Adrenal gland (tissue), 9 donors: ENCODE measurements at regions not wholly inside any gene's neighbourhood (a gene's known extent, or its start where the extent isn't known, plus 50 kb on each side); places are given as distances from the start of the nearest gene placed in this dataset.

Source experiments
- DNase-seq, 7 donors: peaks; one replicate each; pipeline ENCODE4 v3.0.0-alpha.2; 2019 to 2020
- H3K27ac ChIP-seq, 5 donors: fragments of 200-600 bp; sonication (generic) in 4 of 5; 1 replicate in 3 of 5; 2 replicates in 2 of 5; pipeline versions ENCODE4 v1.5.1 to v1.8.0; 2016 to 2020; ENCODE audit warnings: mild to moderate bottlenecking in 1 of 5
- H3K27me3 ChIP-seq: fragments of 200-600 bp; 2 replicates; pipeline ENCODE4 v1.8.0; 2021
- H3K36me3 ChIP-seq, 2 donors: fragments of 200-600 bp; replicated peaks in 1 of 2; 1 replicate in 1 of 2; 2 replicates in 1 of 2; pipeline versions ENCODE4 v1.5.1 to v1.8.0; 2018 to 2022
- H3K4me1 ChIP-seq, 2 donors: fragments of 200-600 bp; replicated peaks in 1 of 2; 1 replicate in 1 of 2; 2 replicates in 1 of 2; pipeline versions ENCODE4 v1.5.1 to v1.8.0; 2018 to 2021
- H3K4me3 ChIP-seq, 4 donors: fragments of 200-600 bp; sonication (generic) in 3 of 4; one replicate each; pipeline ENCODE4 v1.5.1; 2016 to 2018
- H3K9me3 ChIP-seq, 3 donors: fragments of 200-600 bp; sonication (generic) in 1 of 3; replicated peaks in 1 of 3; 1 replicate in 2 of 3; 2 replicates in 1 of 3; pipeline versions ENCODE4 v1.5.1 to v1.8.0; 2016 to 2021
- POLR2A ChIP-seq, 2 donors: fragments of 450-650 bp; IDR thresholded peaks; one replicate each; pipeline ENCODE4 v1.6.1; 2017; ENCODE audit warnings: antibody characterized with exemption in 2 of 2, mild to moderate bottlenecking in 2 of 2, moderate library complexity in 1 of 2
- WGBS, 4 donors: extraction: QIAGEN DNeasy Blood & Tissue Kit in 2 of 4; methylation state at CpG; one replicate each; pipeline versions ENCODE4 v1.1.5 to v1.1.7; 2013 to 2017; 5-methylcytosine and 5-hydroxymethylcytosine counted together
- intact Hi-C, 2 donors: fragments of 100-400 bp; cut with DNase I; formaldehyde crosslinking; loops; one replicate each; pipeline versions ENCODE4 v1.14.1 to v1.15.0; 2022 to 2023
- TF ChIP-seq, protein P1 (sequence below), 6 experiments: fragments of 450-650 bp in 4 of 6; fragments of 200-600 bp in 2 of 6; sonication (generic) in 1 of 6; IDR thresholded peaks; 1 replicate in 5 of 6; 2 replicates in 1 of 6; pipeline versions ENCODE4 v1.5.1 to v1.8.0; 2016 to 2021; ENCODE audit warnings: antibody characterized with exemption in 6 of 6, mild to moderate bottlenecking in 2 of 6, moderate library complexity in 1 of 6
- donor health status: healthy with polysubstance abuse.
- donor health status: Bipolar disorder and iron deficiency.
- donor health status: DM: yes; HTN: yes; CAD: no.
- donor health status: DM: no; HTN: no; CAD: no.
- donor health status: DM: no; HTN: no; CAD: no.

DNA sequence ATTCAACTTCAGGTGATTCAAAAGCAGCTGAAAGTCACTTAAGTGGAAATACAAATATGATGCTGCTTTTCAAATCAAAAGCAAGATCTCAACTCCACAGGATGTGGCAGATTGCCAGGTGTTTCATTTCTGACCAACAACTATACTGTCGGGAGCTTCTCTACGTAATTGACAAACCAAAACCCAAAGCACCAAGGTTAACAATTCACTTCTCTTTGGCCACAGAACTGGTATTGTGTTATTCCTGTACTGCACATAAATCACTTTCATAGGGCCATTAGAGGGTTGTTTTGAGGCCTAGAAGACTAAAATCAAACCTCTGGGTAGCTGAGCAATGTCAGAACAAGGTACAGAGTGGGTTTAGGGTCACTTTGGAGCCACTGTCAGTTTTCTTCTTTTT lies 169.7 kb downstream of the HAO1 start:
- 46 to 57% (median 52%) methylated on average over 2 of the region's 2 CpGs for WGBS, 4 donors
- intact Hi-C loops: no loop called here

GRCh38 chr20:7772371-7772770 lies 167.9 kb downstream of the HAO1 start:
- no peak for DNase-seq
- intact Hi-C loops: no loop called here
- TF ChIP-seq POLR2A (IDR thresholded peaks at IDR 0.05): no peak
- TF ChIP-seq, protein P1, sequence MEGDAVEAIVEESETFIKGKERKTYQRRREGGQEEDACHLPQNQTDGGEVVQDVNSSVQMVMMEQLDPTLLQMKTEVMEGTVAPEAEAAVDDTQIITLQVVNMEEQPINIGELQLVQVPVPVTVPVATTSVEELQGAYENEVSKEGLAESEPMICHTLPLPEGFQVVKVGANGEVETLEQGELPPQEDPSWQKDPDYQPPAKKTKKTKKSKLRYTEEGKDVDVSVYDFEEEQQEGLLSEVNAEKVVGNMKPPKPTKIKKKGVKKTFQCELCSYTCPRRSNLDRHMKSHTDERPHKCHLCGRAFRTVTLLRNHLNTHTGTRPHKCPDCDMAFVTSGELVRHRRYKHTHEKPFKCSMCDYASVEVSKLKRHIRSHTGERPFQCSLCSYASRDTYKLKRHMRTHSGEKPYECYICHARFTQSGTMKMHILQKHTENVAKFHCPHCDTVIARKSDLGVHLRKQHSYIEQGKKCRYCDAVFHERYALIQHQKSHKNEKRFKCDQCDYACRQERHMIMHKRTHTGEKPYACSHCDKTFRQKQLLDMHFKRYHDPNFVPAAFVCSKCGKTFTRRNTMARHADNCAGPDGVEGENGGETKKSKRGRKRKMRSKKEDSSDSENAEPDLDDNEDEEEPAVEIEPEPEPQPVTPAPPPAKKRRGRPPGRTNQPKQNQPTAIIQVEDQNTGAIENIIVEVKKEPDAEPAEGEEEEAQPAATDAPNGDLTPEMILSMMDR (IDR thresholded peaks at IDR 0.05): no peak
- Histone ChIP-seq H3K9me3 (no peaks in the 10 kb centered on the region), H3K27ac (no peak overlapping the region), H3K36me3 (no peaks in the 10 kb centered on the region), H3K4me1 (no peaks in the 10 kb centered on the region), H3K4me3 (no peak overlapping the region), H3K27me3 (no peaks in the 10 kb centered on the region)
- 71 to 90% (median 80%) methylated on average over 2 of the region's 2 CpGs for WGBS, 4 donors

More for the DNA sequence above, 169.7 kb downstream of the HAO1 start:
- Histone ChIP-seq H3K9me3 (no peaks in the 10 kb centered on the region), H3K27ac (no peak overlapping the region), H3K27me3 (no peaks in the 10 kb centered on the region), H3K4me1 (no peaks in the 10 kb centered on the region), H3K36me3 (no peaks in the 10 kb centered on the region), H3K4me3 (no peak overlapping the region)
- DNase-seq: peak in 1 of 7 donors; percentile 2
- TF ChIP-seq, protein P1 (IDR thresholded peaks at IDR 0.05): no peak
- TF ChIP-seq POLR2A (IDR thresholded peaks at IDR 0.05): no peak

GRCh38 chr20:7773511-7773910 lies 166.7 kb downstream of the HAO1 start:
- H3K27ac ChIP-seq: no peak overlapping the region
- no peak overlapping the region for H3K4me3 ChIP-seq
- intact Hi-C loops: no loop called here
- H3K27me3 ChIP-seq: no peaks in the 10 kb centered on the region
- TF ChIP-seq POLR2A (IDR thresholded peaks at IDR 0.05): no peak
- TF ChIP-seq, protein P1 (IDR thresholded peaks at IDR 0.05): no peak
- H3K9me3 ChIP-seq: no peaks in the 10 kb centered on the region
- H3K4me1 ChIP-seq: no peaks in the 10 kb centered on the region
- no peaks in the 10 kb centered on the region for H3K36me3 ChIP-seq
- no peak for DNase-seq
- WGBS, 4 donors: 42 to 64% (median 48%) methylated on average over 2 of the region's 2 CpGs

- 63 to 85% (median 80%) methylated on average over 2 of the region's 2 CpGs for WGBS, 4 donors
- Histone ChIP-seq H3K27me3 (no peaks in the 10 kb centered on the region), H3K36me3 (no peaks in the 10 kb centered on the region), H3K4me1 (no peaks in the 10 kb centered on the region), H3K4me3 (no peak overlapping the region), H3K27ac (no peak overlapping the region), H3K9me3 (no peaks in the 10 kb centered on the region)
- DNase-seq: no peak
- TF ChIP-seq, protein P1 (IDR thresholded peaks at IDR 0.05): no peak
- no peak for TF ChIP-seq POLR2A (IDR thresholded peaks at IDR 0.05)
- intact Hi-C loops: no loop called here
Observed at GRCh38 chr20:7775072-7775471, 165.2 kb downstream of the HAO1 start.
